Stomach smooth muscle (tissue), 2 donors: ENCODE measurements at regions not wholly inside any gene's neighbourhood (a gene's known extent, or its start where the extent isn't known, plus 50 kb on each side); places are given as distances from the start of the nearest gene placed in this dataset.

Source experiments
- H3K27ac ChIP-seq: one replicate; pipeline ENCODE4 v1.7.0; 2013; ENCODE audit warnings: mild to moderate bottlenecking, low read length, inconsistent platforms
- H3K27me3 ChIP-seq, 2 donors: one replicate each; pipeline ENCODE4 v1.7.0; 2013; ENCODE audit warnings: low read length in 2 of 2; ENCODE audit not compliant: insufficient read depth in 2 of 2, control insufficient read depth in 1 of 2
- H3K36me3 ChIP-seq, 2 donors: one replicate each; pipeline ENCODE4 v1.7.0; 2013; ENCODE audit warnings: low read length in 2 of 2; ENCODE audit not compliant: control insufficient read depth in 2 of 2, insufficient read depth in 2 of 2
- H3K4me1 ChIP-seq: one replicate; pipeline ENCODE4 v1.7.0; 2013; ENCODE audit warnings: low read length; ENCODE audit not compliant: control insufficient read depth, insufficient read depth
- H3K4me3 ChIP-seq, 2 donors: one replicate each; pipeline ENCODE4 v1.7.0; 2013; ENCODE audit warnings: low read length in 2 of 2
- H3K9ac ChIP-seq, 2 donors: one replicate each; pipeline ENCODE4 v1.7.0; 2013; ENCODE audit warnings: low read length in 2 of 2, mild to moderate bottlenecking in 1 of 2
- H3K9me3 ChIP-seq, 2 donors: one replicate each; pipeline ENCODE4 v1.7.0; 2013; ENCODE audit warnings: low read length in 2 of 2; ENCODE audit not compliant: control insufficient read depth in 2 of 2
- donor health status: healthy.
- donor health status: Pancreatic carcinoma.

- H3K27me3 ChIP-seq = peaks cover 0 to 3% of the 10 kb centered on the region in 2 donors
- no peak overlapping the region for H3K4me3 ChIP-seq
- no peak overlapping the region for H3K27ac ChIP-seq
- H3K4me1 ChIP-seq = no peaks in the 10 kb centered on the region
- no peaks in the 10 kb centered on the region for H3K9me3 ChIP-seq
- no peaks in the 10 kb centered on the region for H3K36me3 ChIP-seq
- no peak overlapping the region for H3K9ac ChIP-seq
Measured at GRCh38 chr17:72445055-72445991, 324.5 kb downstream of the SOX9 start.

GRCh38 chr17:72446118-72446517, 325.3 kb downstream of the SOX9 start:
- no peaks in the 10 kb centered on the region for H3K36me3 ChIP-seq
- H3K27ac ChIP-seq = no peak overlapping the region

GRCh38 chr17:72446525-72447250, 325.9 kb downstream of the SOX9 start:
- H3K4me1 ChIP-seq = no peaks in the 10 kb centered on the region
- peaks cover 0 to 3% of the 10 kb centered on the region in 2 donors for H3K27me3 ChIP-seq
- no peaks in the 10 kb centered on the region for H3K36me3 ChIP-seq
- no peak overlapping the region for H3K9ac ChIP-seq
- no peaks in the 10 kb centered on the region for H3K9me3 ChIP-seq
- peak overlapping the region; percentile 40 to 52 for H3K4me3 ChIP-seq
- H3K27ac ChIP-seq = no peak overlapping the region

More at GRCh38 chr17:72446118-72446517, 325.3 kb downstream of the SOX9 start:
- H3K9ac ChIP-seq = no peak overlapping the region
- H3K4me1 ChIP-seq = no peaks in the 10 kb centered on the region
- peaks cover 0 to 3% of the 10 kb centered on the region in 2 donors for H3K27me3 ChIP-seq
- no peaks in the 10 kb centered on the region for H3K9me3 ChIP-seq
- no peak overlapping the region for H3K4me3 ChIP-seq

GRCh38 chr17:72447251-72447640, 326.4 kb downstream of the SOX9 start:
- H3K9me3 ChIP-seq = no peaks in the 10 kb centered on the region
- H3K4me1 ChIP-seq = no peaks in the 10 kb centered on the region
- no peak overlapping the region for H3K4me3 ChIP-seq
- H3K27ac ChIP-seq = no peak overlapping the region
- H3K36me3 ChIP-seq = no peaks in the 10 kb centered on the region
- H3K27me3 ChIP-seq = peaks cover 0 to 3% of the 10 kb centered on the region in 2 donors
- H3K9ac ChIP-seq = no peak overlapping the region

GRCh38 chr17:72448019-72448418, 327.2 kb downstream of the SOX9 start:
- H3K4me1 ChIP-seq = no peaks in the 10 kb centered on the region
- peaks cover 0 to 3% of the 10 kb centered on the region in 2 donors for H3K27me3 ChIP-seq
- no peak overlapping the region for H3K9ac ChIP-seq
- no peak overlapping the region for H3K4me3 ChIP-seq
- H3K9me3 ChIP-seq = no peaks in the 10 kb centered on the region
- H3K27ac ChIP-seq = no peak overlapping the region
- no peaks in the 10 kb centered on the region for H3K36me3 ChIP-seq

- H3K27me3 ChIP-seq = no peaks in the 10 kb centered on the region
- H3K9me3 ChIP-seq = no peaks in the 10 kb centered on the region
- no peak overlapping the region for H3K27ac ChIP-seq
- H3K36me3 ChIP-seq = no peaks in the 10 kb centered on the region
- no peak overlapping the region for H3K9ac ChIP-seq
- no peaks in the 10 kb centered on the region for H3K4me1 ChIP-seq
- H3K4me3 ChIP-seq = no peak overlapping the region
Measured at GRCh38 chr17:72452286-72453173, 331.7 kb downstream of the SOX9 start.

- Histone ChIP-seq H3K36me3 (no peaks in the 10 kb centered on the region), H3K27ac (no peak overlapping the region), H3K4me3 (no peak overlapping the region), H3K27me3 (no peaks in the 10 kb centered on the region), H3K4me1 (no peaks in the 10 kb centered on the region), H3K9me3 (no peaks in the 10 kb centered on the region), H3K9ac (no peak overlapping the region)
Measured at GRCh38 chr17:72454342-72454741, 333.5 kb downstream of the SOX9 start.

GRCh38 chr17:72455562-72455961, 334.7 kb downstream of the SOX9 start:
- Histone ChIP-seq H3K27me3 (no peaks in the 10 kb centered on the region), H3K27ac (no peak overlapping the region), H3K36me3 (no peaks in the 10 kb centered on the region), H3K9ac (no peak overlapping the region), H3K4me3 (no peak overlapping the region), H3K9me3 (no peaks in the 10 kb centered on the region), H3K4me1 (no peaks in the 10 kb centered on the region)

GRCh38 chr17:72456075-72456474, 335.3 kb downstream of the SOX9 start:
- Histone ChIP-seq H3K27me3 (no peaks in the 10 kb centered on the region), H3K4me1 (no peaks in the 10 kb centered on the region), H3K9ac (no peak overlapping the region), H3K36me3 (no peaks in the 10 kb centered on the region), H3K9me3 (no peaks in the 10 kb centered on the region), H3K27ac (no peak overlapping the region), H3K4me3 (no peak overlapping the region)

GRCh38 chr17:72457712-72458111, 336.9 kb downstream of the SOX9 start:
- Histone ChIP-seq H3K9me3 (no peaks in the 10 kb centered on the region), H3K27ac (no peak overlapping the region), H3K27me3 (no peaks in the 10 kb centered on the region), H3K4me1 (no peaks in the 10 kb centered on the region), H3K9ac (no peak overlapping the region), H3K36me3 (no peaks in the 10 kb centered on the region), H3K4me3 (no peak overlapping the region)
